ENCODE measurements at regions not wholly inside any gene's neighbourhood (a gene's known extent, or its start where the extent isn't known, plus 50 kb on each side); places are given as distances from the start of the nearest gene placed in this dataset.

- TF ChIP-seq ZNF416 (CRISPR knock-in tag; IDR thresholded peaks at IDR 0.05) (no peak), ETV6 (CRISPR knock-in tag; IDR thresholded peaks at IDR 0.05) (no peak), ELF4 (CRISPR knock-in tag; IDR thresholded peaks at IDR 0.05; ENCODE audit: low read depth) (no peak), GABPB1 (CRISPR knock-in tag; IDR thresholded peaks at IDR 0.05) (no peak), FOXP1 (CRISPR knock-in tag; IDR thresholded peaks at IDR 0.05; ENCODE audit: borderline replicate concordance) (no peak), USF1 (CRISPR knock-in tag; IDR thresholded peaks at IDR 0.05) (no peak), FOXK1 (CRISPR knock-in tag; IDR thresholded peaks at IDR 0.05) (no peak), GRHL2 (CRISPR knock-in tag; IDR thresholded peaks at IDR 0.05; ENCODE audit: insufficient replicate concordance, severe bottlenecking) (no peak), NR2C2 (CRISPR knock-in tag; IDR thresholded peaks at IDR 0.05) (no peak), AR (CRISPR knock-in tag; IDR thresholded peaks at IDR 0.05) (no peak)
Observed at GRCh38 chr9:16282718-16283117, 587.8 kb downstream of the BNC2 start (continued).

GRCh38 chr9:16286160-16286559 lies 584.3 kb downstream of the BNC2 start:
- ATAC-seq (no peak), DNase-seq (ENCODE audit: low spot score) (no peak)
- Mint-ChIP-seq H3K9me3 (peaks cover 17% of the 10 kb centered on the region), H3K36me3 (no peaks in the 10 kb centered on the region), H3K4me1 (no peaks in the 10 kb centered on the region), H3K27me3 (ENCODE audit: low read depth) (no peaks in the 10 kb centered on the region), H3K4me3 (no peak overlapping the region), H3K27ac (no peak overlapping the region)
- ChIA-PET POLR2A (no interaction called here), CTCF (no interaction called here)
- TF ChIP-seq NFATC4 (CRISPR knock-in tag; IDR thresholded peaks at IDR 0.05) = no peak
- no peak for TF ChIP-seq HMGA2 (CRISPR knock-in tag; IDR thresholded peaks at IDR 0.05)

- no peak for DNase-seq (ENCODE audit: low spot score)
- H3K4me1 Mint-ChIP-seq = no peaks in the 10 kb centered on the region
- no peak for TF ChIP-seq RORB (CRISPR knock-in tag; IDR thresholded peaks at IDR 0.05)
- TF ChIP-seq ATF1 (CRISPR knock-in tag; IDR thresholded peaks at IDR 0.05) = no peak
- no peak for TF ChIP-seq E2F4 (CRISPR knock-in tag; IDR thresholded peaks at IDR 0.05; ENCODE audit: borderline replicate concordance, low read depth)
- TF ChIP-seq E2F5 (CRISPR knock-in tag; IDR thresholded peaks at IDR 0.05) = no peak
- no peak for TF ChIP-seq MXD4 (CRISPR knock-in tag; IDR thresholded peaks at IDR 0.05; ENCODE audit: borderline replicate concordance)
- TF ChIP-seq ZNF416 (CRISPR knock-in tag; IDR thresholded peaks at IDR 0.05) = no peak
- TF ChIP-seq SMAD4 (CRISPR knock-in tag; IDR thresholded peaks at IDR 0.05) = no peak
- no peak for TF ChIP-seq GTF2I (CRISPR knock-in tag; conservative IDR thresholded peaks at IDR 0.05)
- TF ChIP-seq FOXJ3 (CRISPR knock-in tag; IDR thresholded peaks at IDR 0.05; ENCODE audit: borderline replicate concordance) = no peak
- TF ChIP-seq MAX (CRISPR knock-in tag; IDR thresholded peaks at IDR 0.05) = no peak
- TF ChIP-seq HMGXB4 (CRISPR knock-in tag; IDR thresholded peaks at IDR 0.05) = no peak
- TF ChIP-seq ZBTB21 (CRISPR knock-in tag; IDR thresholded peaks at IDR 0.05; ENCODE audit: borderline replicate concordance) = no peak
- no peak for TF ChIP-seq JAZF1 (CRISPR knock-in tag; IDR thresholded peaks at IDR 0.05)
- TF ChIP-seq RELA (CRISPR knock-in tag; IDR thresholded peaks at IDR 0.05; ENCODE audit: borderline replicate concordance) = no peak
- no peak for TF ChIP-seq ZNF263 (CRISPR knock-in tag; IDR thresholded peaks at IDR 0.05; ENCODE audit: low read depth)
- no peak for TF ChIP-seq CBFB (CRISPR knock-in tag; IDR thresholded peaks at IDR 0.05; ENCODE audit: low read depth)
- TF ChIP-seq GABPB1 (CRISPR knock-in tag; IDR thresholded peaks at IDR 0.05) = no peak
- no peak for TF ChIP-seq TP53 (CRISPR knock-in tag; IDR thresholded peaks at IDR 0.05)
Observed at GRCh38 chr9:16289639-16290038, 580.8 kb downstream of the BNC2 start.

More at GRCh38 chr9:16289639-16290038, 580.8 kb downstream of the BNC2 start:
- Mint-ChIP-seq H3K4me3 (no peak overlapping the region), H3K36me3 (no peaks in the 10 kb centered on the region), H3K27ac (no peak overlapping the region), H3K27me3 (ENCODE audit: low read depth) (no peaks in the 10 kb centered on the region), H3K9me3 (peaks cover 24% of the 10 kb centered on the region)
- CTCF ChIA-PET = no interaction called here
- ATAC-seq = no peak
- POLR2A ChIA-PET = no interaction called here
